SW 1271 (cell line): ENCODE measurements at regions not wholly inside any gene's neighbourhood (a gene's known extent, or its start where the extent isn't known, plus 50 kb on each side); places are given as distances from the start of the nearest gene placed in this dataset.
"Not testable (repeated sequence)": the region's sequence is repeated elsewhere in the genome, so short reads cannot be mapped to it uniquely, and the experiment has no call there.

Experiments used
- DNase-seq, 2 experiments: peaks; one replicate each; lab custom pipeline; 2025; lab: John Stamatoyannopoulos, UW

GRCh38 chr11:119586181-119586580 is 142.8 kb downstream of the NECTIN1 start:
- no peak for DNase-seq

GRCh38 chr11:119585043-119585781 is 143.8 kb downstream of the NECTIN1 start:
- DNase-seq, result no peak

GRCh38 chr11:119584193-119585042 is 144.6 kb downstream of the NECTIN1 start:
- no peak for DNase-seq

- DNase-seq, result no peak
These were observed 145.4 kb downstream of the NECTIN1 start for GRCh38 chr11:119583585-119583984.

- DNase-seq, result not testable (repeated sequence)
These were observed 147.6 kb downstream of the NECTIN1 start for GRCh38 chr11:119581396-119581795.

GRCh38 chr11:119580751-119581150 is 148.2 kb downstream of the NECTIN1 start:
- DNase-seq, result no peak

- no peak for DNase-seq
These were observed 148.9 kb downstream of the NECTIN1 start for GRCh38 chr11:119580081-119580480.

GRCh38 chr11:119578521-119579191 is 150.3 kb downstream of the NECTIN1 start:
- DNase-seq, result no peak

- no peak for DNase-seq
These were observed 150.9 kb upstream of the THY1 start for GRCh38 chr11:119573858-119574257.

GRCh38 chr11:119572481-119573424 is 149.8 kb upstream of the THY1 start:
- DNase-seq, result no peak

GRCh38 chr11:119571311-119571710 is 148.3 kb upstream of the THY1 start:
- DNase-seq, result no peak

GRCh38 chr11:119567688-119568582 is 145.0 kb upstream of the THY1 start:
- DNase-seq, result no peak

GRCh38 chr11:119566319-119566718 is 143.3 kb upstream of the THY1 start:
- DNase-seq, result no peak

GRCh38 chr11:119565693-119566092 is 142.7 kb upstream of the THY1 start:
- DNase-seq, result not testable (repeated sequence)

- no peak for DNase-seq
These were observed 138.0 kb upstream of the THY1 start for GRCh38 chr11:119560961-119561360.

GRCh38 chr11:119560291-119560690 is 137.3 kb upstream of the THY1 start:
- DNase-seq, result no peak

GRCh38 chr11:119552106-119552485 is 129.1 kb upstream of the THY1 start:
- no peak for DNase-seq

- DNase-seq, result no peak
These were observed 128.6 kb upstream of the THY1 start for GRCh38 chr11:119551420-119552105.

GRCh38 chr11:119550053-119550752 is 127.2 kb upstream of the THY1 start:
- no peak for DNase-seq
